ENCODE measurements at regions not wholly inside any gene's neighbourhood (a gene's known extent, or its start where the extent isn't known, plus 50 kb on each side); places are given as distances from the start of the nearest gene placed in this dataset.

GRCh38 chr7:92972441-92972840 is 136.1 kb upstream of the CDK6 start:
- H3K27ac Mint-ChIP-seq: no peak overlapping the region
- WGBS, 2 experiments (ENCODE audit: insufficient coverage in 1 of 2, insufficient read length in 1 of 2): 83 to 95% methylated on average over 1 to 3 of the region's 3 CpGs

DNA sequence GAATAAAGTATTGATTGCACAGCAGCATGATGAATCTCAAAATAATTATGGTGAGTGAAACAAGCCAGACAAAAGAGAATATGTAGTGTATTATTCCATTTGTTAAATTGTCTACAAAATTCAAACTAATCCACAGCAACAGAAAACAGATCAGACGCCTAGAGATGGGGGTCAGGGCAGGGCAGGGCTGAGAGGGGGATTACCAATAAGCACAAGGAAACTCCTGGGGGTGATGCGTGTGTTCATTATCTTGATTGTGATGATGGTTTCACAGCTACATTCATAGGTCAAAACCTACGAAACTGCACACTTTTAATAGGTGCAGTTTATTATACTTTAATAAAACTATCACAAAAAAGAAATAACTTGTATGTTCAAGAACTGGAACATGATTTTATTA is 132.7 kb upstream of the CDK6 start:
- no peak overlapping the region for H3K27ac Mint-ChIP-seq
- H3K4me1 ChIP-seq (ENCODE audit: control insufficient read depth, insufficient read depth, low read length): no peaks in the 10 kb centered on the region
- WGBS, 2 experiments (ENCODE audit: insufficient coverage in 1 of 2, insufficient read length in 1 of 2): 93% methylated on average over 3 of the region's 3 CpGs; no CpG with 5 or more reads in 1 of the 2 experiments
- H3K27me3 Mint-ChIP-seq (ENCODE audit: insufficient read depth): no peaks in the 10 kb centered on the region
- no peak overlapping the region for H3K27ac ChIP-seq (ENCODE audit: low read depth, low read length)
- no peak overlapping the region for H3K4me3 Mint-ChIP-seq
- no peak for DNase-seq
- peaks cover 4% of the 10 kb centered on the region for H3K4me1 Mint-ChIP-seq
- TF ChIP-seq CTCF (conservative IDR thresholded peaks at IDR 0.05): no peak
- no peaks in the 10 kb centered on the region for H3K36me3 Mint-ChIP-seq (ENCODE audit: low read depth)
- H3K9me3 Mint-ChIP-seq: peaks cover 11% of the 10 kb centered on the region
- H3K27me3 ChIP-seq (ENCODE audit: control insufficient read depth, insufficient read depth, low read length, poor library complexity, severe bottlenecking): no peaks in the 10 kb centered on the region
- H3K36me3 ChIP-seq (ENCODE audit: control insufficient read depth, insufficient read depth, low read length): no peaks in the 10 kb centered on the region
- no peak overlapping the region for H3K9ac ChIP-seq (ENCODE audit: extremely low read depth, low read length, poor library complexity, severe bottlenecking)
- H3K4me3 ChIP-seq (ENCODE audit: low read length): no peak overlapping the region
- H3K9me3 ChIP-seq (ENCODE audit: control insufficient read depth, low read length): peaks cover 8% of the 10 kb centered on the region

More at GRCh38 chr7:92972441-92972840, 136.1 kb upstream of the CDK6 start:
- Mint-ChIP-seq H3K9me3 (peaks cover 21% of the 10 kb centered on the region), H3K4me3 (no peak overlapping the region), H3K4me1 (peaks cover 4% of the 10 kb centered on the region), H3K27me3 (ENCODE audit: insufficient read depth) (peaks cover 2% of the 10 kb centered on the region), H3K36me3 (ENCODE audit: low read depth) (peaks cover 2% of the 10 kb centered on the region)
- Histone ChIP-seq H3K4me3 (ENCODE audit: low read length) (no peak overlapping the region), H3K9me3 (ENCODE audit: control insufficient read depth, low read length) (peaks cover 32% of the 10 kb centered on the region), H3K27ac (ENCODE audit: low read depth, low read length) (no peak overlapping the region), H3K9ac (ENCODE audit: extremely low read depth, low read length, poor library complexity, severe bottlenecking) (no peak overlapping the region), H3K36me3 (ENCODE audit: control insufficient read depth, insufficient read depth, low read length) (no peaks in the 10 kb centered on the region), H3K4me1 (ENCODE audit: control insufficient read depth, insufficient read depth, low read length) (no peaks in the 10 kb centered on the region), H3K27me3 (ENCODE audit: control insufficient read depth, insufficient read depth, low read length, poor library complexity, severe bottlenecking) (no peaks in the 10 kb centered on the region)
- no peak for TF ChIP-seq CTCF (conservative IDR thresholded peaks at IDR 0.05)
- DNase-seq: no peak

DNA sequence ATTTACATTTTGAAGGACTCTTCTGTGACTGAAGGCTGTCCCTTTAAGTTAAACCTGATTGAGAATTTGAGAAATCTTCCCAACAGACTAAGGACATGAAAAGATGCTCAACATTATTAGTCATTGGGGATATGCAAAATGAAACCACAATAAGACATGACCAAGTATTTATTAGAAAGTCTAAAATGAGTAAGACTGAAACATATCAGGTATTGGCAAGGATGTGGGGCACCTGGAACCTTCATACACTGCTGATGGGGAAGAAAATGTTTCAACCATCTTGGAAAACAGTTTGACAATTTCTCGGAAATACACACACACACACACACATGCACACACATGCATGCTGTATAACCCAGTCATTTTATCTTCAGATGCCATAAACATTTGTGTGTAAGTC is 132.1 kb upstream of the CDK6 start:
- no peak overlapping the region for H3K9ac ChIP-seq (ENCODE audit: extremely low read depth, low read length, poor library complexity, severe bottlenecking)
- Mint-ChIP-seq H3K4me1 (peaks cover 4% of the 10 kb centered on the region), H3K36me3 (ENCODE audit: low read depth) (no peaks in the 10 kb centered on the region), H3K9me3 (peaks cover 11% of the 10 kb centered on the region), H3K27me3 (ENCODE audit: insufficient read depth) (no peaks in the 10 kb centered on the region), H3K4me3 (no peak overlapping the region), H3K27ac (no peak overlapping the region)
- no peak overlapping the region for H3K4me3 ChIP-seq (ENCODE audit: low read length)
- peaks cover 8% of the 10 kb centered on the region for H3K9me3 ChIP-seq (ENCODE audit: control insufficient read depth, low read length)
- no peaks in the 10 kb centered on the region for H3K4me1 ChIP-seq (ENCODE audit: control insufficient read depth, insufficient read depth, low read length)
- no peaks in the 10 kb centered on the region for H3K36me3 ChIP-seq (ENCODE audit: control insufficient read depth, insufficient read depth, low read length)
- WGBS, 2 experiments (ENCODE audit: insufficient coverage in 1 of 2, insufficient read length in 1 of 2): 79% methylated on average over 1 of the region's 1 CpG; no CpG with 5 or more reads in 1 of the 2 experiments
- DNase-seq: no peak
- no peak for TF ChIP-seq CTCF (conservative IDR thresholded peaks at IDR 0.05)
- no peaks in the 10 kb centered on the region for H3K27me3 ChIP-seq (ENCODE audit: control insufficient read depth, insufficient read depth, low read length, poor library complexity, severe bottlenecking)
- H3K27ac ChIP-seq (ENCODE audit: low read depth, low read length): no peak overlapping the region

All from endodermal cell (in vitro differentiated cells).